Calu3 (cell line): ENCODE measurements at regions not wholly inside any gene's neighbourhood (a gene's known extent, or its start where the extent isn't known, plus 50 kb on each side); places are given as distances from the start of the nearest gene placed in this dataset.
"Not testable (repeated sequence)": the region's sequence is repeated elsewhere in the genome, so short reads cannot be mapped to it uniquely, and the experiment has no call there.

Source experiments
- BruUV-seq: library from RNA; stranded (reverse); fragments of 400-500 nt; replicated peaks from 2 replicates; lab custom pipeline; 2021; lab: Mats Ljungman, UMichigan
- CTCF ChIA-PET: fragments of 300-600 bp; sonication (Branson Sonifier 250); formaldehyde crosslinking; loops from one replicate; lab custom pipeline; 2022; ENCODE audit warnings: antibody characterized with exemption; lab: Charles Lee
- DNase-seq: peaks from one replicate; pipeline ENCODE4 v3.0.0; 2022
- H3K27ac Mint-ChIP-seq: one replicate; pipeline ENCODE4 v1.8.0; 2022; ENCODE audit warnings: mixed read lengths; ENCODE audit not compliant: unreplicated experiment
- H3K27me3 Mint-ChIP-seq: one replicate; pipeline ENCODE4 v1.8.0; 2022; ENCODE audit warnings: mixed read lengths; ENCODE audit not compliant: unreplicated experiment
- H3K36me3 Mint-ChIP-seq: one replicate; pipeline ENCODE4 v1.8.0; 2022; ENCODE audit warnings: mild to moderate bottlenecking, moderate library complexity, mixed read lengths; ENCODE audit not compliant: insufficient read depth, unreplicated experiment
- H3K4me1 Mint-ChIP-seq: one replicate; pipeline ENCODE4 v1.8.0; 2022; ENCODE audit warnings: mild to moderate bottlenecking, low read depth, mixed read lengths; ENCODE audit not compliant: unreplicated experiment
- H3K4me3 Mint-ChIP-seq: one replicate; pipeline ENCODE4 v1.8.0; 2022; ENCODE audit warnings: mild to moderate bottlenecking, low read depth, moderate library complexity, mixed read lengths; ENCODE audit not compliant: unreplicated experiment
- H3K9me3 Mint-ChIP-seq: one replicate; pipeline ENCODE4 v1.8.0; 2022; ENCODE audit warnings: low read depth, mixed read lengths; ENCODE audit not compliant: unreplicated experiment
- intact Hi-C: fragments of 100-400 bp; cut with micrococcal nuclease; formaldehyde crosslinking; loops from one replicate; pipeline ENCODE4 v1.10.0; 2022; ENCODE audit not compliant: unreplicated experiment
- TF ChIP-seq, protein P1 (sequence below): fragments of 200-600 bp; IDR thresholded peaks from one replicate; pipeline ENCODE4 v1.8.0; 2022; ENCODE audit warnings: antibody characterized with exemption; ENCODE audit not compliant: unreplicated experiment

- intact Hi-C loops, result no loop called here
Measured at GRCh38 chr2:199040522-199040921, 417.2 kb downstream of the SATB2 start.

GRCh38 chr2:199033761-199034160 lies 424.0 kb downstream of the SATB2 start:
- H3K4me1 Mint-ChIP-seq, DNase-seq, H3K4me3 Mint-ChIP-seq, BruUV-seq, H3K27me3 Mint-ChIP-seq, H3K9me3 Mint-ChIP-seq, intact Hi-C loops, H3K27ac Mint-ChIP-seq, CTCF ChIA-PET, H3K36me3 Mint-ChIP-seq: not testable (repeated sequence)

More at GRCh38 chr2:199040522-199040921, 417.2 kb downstream of the SATB2 start:
- DNase-seq, result no peak
- CTCF ChIA-PET, result no interaction called here
- TF ChIP-seq, protein P1, sequence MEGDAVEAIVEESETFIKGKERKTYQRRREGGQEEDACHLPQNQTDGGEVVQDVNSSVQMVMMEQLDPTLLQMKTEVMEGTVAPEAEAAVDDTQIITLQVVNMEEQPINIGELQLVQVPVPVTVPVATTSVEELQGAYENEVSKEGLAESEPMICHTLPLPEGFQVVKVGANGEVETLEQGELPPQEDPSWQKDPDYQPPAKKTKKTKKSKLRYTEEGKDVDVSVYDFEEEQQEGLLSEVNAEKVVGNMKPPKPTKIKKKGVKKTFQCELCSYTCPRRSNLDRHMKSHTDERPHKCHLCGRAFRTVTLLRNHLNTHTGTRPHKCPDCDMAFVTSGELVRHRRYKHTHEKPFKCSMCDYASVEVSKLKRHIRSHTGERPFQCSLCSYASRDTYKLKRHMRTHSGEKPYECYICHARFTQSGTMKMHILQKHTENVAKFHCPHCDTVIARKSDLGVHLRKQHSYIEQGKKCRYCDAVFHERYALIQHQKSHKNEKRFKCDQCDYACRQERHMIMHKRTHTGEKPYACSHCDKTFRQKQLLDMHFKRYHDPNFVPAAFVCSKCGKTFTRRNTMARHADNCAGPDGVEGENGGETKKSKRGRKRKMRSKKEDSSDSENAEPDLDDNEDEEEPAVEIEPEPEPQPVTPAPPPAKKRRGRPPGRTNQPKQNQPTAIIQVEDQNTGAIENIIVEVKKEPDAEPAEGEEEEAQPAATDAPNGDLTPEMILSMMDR, result no peak
- no TSS peak for BruUV-seq
- no peak overlapping the region for H3K27ac Mint-ChIP-seq
- H3K4me3 Mint-ChIP-seq, result no peak overlapping the region
- no peaks in the 10 kb centered on the region for H3K4me1 Mint-ChIP-seq
- peaks cover 5% of the 10 kb centered on the region for H3K9me3 Mint-ChIP-seq
- no peaks in the 10 kb centered on the region for H3K27me3 Mint-ChIP-seq
- no peaks in the 10 kb centered on the region for H3K36me3 Mint-ChIP-seq

DNA sequence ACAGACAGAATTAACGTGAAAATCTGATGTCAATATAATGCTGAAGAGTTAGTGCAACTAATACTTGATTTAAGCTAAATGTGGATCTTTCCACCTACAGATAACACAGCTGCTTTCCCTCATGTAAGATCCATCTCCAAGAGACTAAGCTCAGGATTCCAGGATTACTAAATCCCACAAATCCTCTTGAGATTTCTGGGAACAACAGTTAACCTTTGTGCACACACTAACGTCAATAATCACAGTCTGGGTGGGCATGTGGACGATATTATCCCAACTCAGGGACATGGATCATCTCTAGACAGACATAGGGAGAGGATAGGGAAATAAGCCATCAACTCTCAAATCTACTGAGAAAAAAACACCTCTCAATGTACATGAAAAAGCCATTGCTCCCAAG lies 432.6 kb downstream of the SATB2 start:
- no peaks in the 10 kb centered on the region for H3K27me3 Mint-ChIP-seq
- TF ChIP-seq, protein P1, result no peak
- no peak overlapping the region for H3K4me3 Mint-ChIP-seq
- no peak for DNase-seq
- CTCF ChIA-PET, result no interaction called here
- H3K4me1 Mint-ChIP-seq, result no peaks in the 10 kb centered on the region
- no TSS peak for BruUV-seq
- intact Hi-C loops, result loop anchor here (10.0 kb wide), 1 partner anchor 460 kb away; no protein-coding TSS in a partner anchor
- H3K36me3 Mint-ChIP-seq, result no peaks in the 10 kb centered on the region
- no peak overlapping the region for H3K27ac Mint-ChIP-seq
- H3K9me3 Mint-ChIP-seq, result no peaks in the 10 kb centered on the region

DNA sequence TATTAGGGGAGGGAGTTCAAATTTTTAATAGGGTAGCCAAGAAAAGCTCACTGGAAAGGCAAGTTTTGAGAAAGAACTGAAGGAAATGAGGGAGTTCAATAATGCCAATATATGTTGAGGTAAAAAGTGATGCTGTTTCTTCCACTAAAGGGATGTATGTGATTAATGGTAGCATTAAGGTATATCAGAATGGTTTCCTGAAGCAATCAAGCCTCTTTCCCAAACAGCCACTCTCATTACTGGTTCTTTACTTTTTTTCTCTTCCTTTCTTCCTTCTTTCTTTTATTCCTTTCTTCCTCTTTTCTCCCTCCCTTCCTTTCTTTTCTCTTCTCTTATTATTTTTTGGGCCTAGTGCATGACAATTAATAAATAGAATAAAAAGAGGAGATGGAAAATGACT lies 433.5 kb downstream of the SATB2 start:
- Mint-ChIP-seq H3K4me1 (no peaks in the 10 kb centered on the region), H3K27ac (no peak overlapping the region), H3K4me3 (no peak overlapping the region), H3K36me3 (no peaks in the 10 kb centered on the region), H3K9me3 (no peaks in the 10 kb centered on the region), H3K27me3 (no peaks in the 10 kb centered on the region)
- DNase-seq, result no peak
- TF ChIP-seq, protein P1, result no peak
- intact Hi-C loops, result loop anchor here (5.0 to 10.0 kb wide), 2 partner anchors 433 to 461 kb away; partner anchors contain the start of gene SATB2
- CTCF ChIA-PET, result no interaction called here
- no TSS peak for BruUV-seq

- BruUV-seq, result no TSS peak
- Mint-ChIP-seq H3K4me1 (no peaks in the 10 kb centered on the region), H3K27ac (no peak overlapping the region), H3K9me3 (no peaks in the 10 kb centered on the region), H3K36me3 (no peaks in the 10 kb centered on the region), H3K27me3 (no peaks in the 10 kb centered on the region), H3K4me3 (no peak overlapping the region)
- peak; percentile 46 for DNase-seq
- CTCF ChIA-PET, result interaction anchor here (0.5 to 1.0 kb wide), 7 partner anchors 65 to 469 kb away, joined by 3 to 5 read pairs (median 3); no protein-coding TSS in a partner anchor
- intact Hi-C loops, result loop anchor here (1.0 to 10.0 kb wide), 4 partner anchors 238 to 705 kb away; partner anchors contain the start of gene SATB2
- TF ChIP-seq, protein P1, result peak; percentile 55
Measured at GRCh38 chr2:199019898-199020507, 437.7 kb downstream of the SATB2 start.
